Inflammatory macrophage treated with lipopolysaccharide for 4 hours (primary cell): ENCODE measurements at regions not wholly inside any gene's neighbourhood (a gene's known extent, or its start where the extent isn't known, plus 50 kb on each side); places are given as distances from the start of the nearest gene placed in this dataset.

Source experiments
- DNase-seq: peaks from one replicate; pipeline ENCODE4 v3.0.0-alpha.2; 2020

DNA sequence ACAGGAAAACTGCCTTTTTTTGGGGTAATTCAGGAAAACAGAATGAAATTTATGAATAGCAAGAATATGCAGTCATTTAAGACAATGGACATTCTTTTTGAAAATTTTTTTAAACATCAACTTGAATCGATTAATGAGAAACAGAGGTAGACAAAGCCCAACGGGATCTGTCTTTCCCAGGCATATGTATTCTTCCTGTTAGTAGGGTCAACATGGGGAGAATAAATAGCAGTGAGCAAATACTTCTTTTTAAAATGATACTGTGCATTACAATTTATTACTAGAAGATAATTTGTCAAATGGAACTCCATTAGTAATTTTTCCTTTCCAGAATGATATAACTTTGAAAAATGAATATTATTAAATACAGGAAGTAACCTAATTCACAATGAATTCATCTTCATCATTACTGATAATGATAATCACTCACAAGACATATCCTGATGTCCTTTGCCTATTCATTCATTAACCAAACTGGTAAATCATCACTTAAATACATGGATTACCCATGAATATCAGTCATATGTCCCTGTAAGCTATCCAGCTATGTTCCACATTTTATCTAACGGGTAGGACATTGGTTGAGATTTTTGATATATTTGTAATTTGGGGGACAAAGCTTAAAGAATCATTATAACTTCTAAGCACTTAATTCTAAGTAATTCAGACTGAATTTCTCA is 209.2 kb upstream of the CDIN1 start:
- DNase-seq: no peak

DNA sequence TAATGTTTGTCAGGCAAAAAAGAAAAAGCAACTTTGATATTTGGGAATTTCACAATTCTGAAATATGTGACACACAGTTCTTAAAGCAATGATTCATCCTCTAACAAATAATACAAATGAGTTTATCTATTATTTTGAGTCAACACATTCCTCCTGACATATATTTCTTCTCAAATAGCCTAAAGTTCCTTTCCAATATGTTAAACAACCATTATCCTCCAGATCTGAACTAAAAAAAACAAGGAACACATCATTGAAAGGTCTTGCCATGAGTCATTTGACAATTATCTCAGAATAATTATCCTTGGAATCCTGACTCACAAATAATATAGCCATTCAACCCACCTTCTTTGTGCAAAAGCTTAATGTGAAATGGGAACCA is 208.7 kb upstream of the CDIN1 start:
- DNase-seq: no peak

DNA sequence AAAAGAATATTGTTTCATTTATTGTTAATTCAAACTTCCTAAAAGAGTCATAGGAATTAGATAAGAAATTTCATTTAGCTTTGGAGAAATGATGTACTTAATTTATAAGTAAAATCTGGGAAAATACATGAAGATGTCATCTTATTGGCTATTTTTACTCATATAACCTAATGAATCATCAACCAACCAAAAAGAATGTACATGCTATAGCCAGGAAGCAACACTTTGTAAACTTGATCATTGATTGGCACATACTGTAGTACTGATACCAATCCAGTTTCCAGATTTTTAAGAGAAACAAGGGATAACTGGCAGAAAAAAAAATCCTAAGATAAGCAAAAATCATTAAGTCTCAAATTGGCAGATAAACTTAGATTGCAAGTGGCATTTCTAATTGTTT is 207.9 kb upstream of the CDIN1 start:
- no peak for DNase-seq

DNA sequence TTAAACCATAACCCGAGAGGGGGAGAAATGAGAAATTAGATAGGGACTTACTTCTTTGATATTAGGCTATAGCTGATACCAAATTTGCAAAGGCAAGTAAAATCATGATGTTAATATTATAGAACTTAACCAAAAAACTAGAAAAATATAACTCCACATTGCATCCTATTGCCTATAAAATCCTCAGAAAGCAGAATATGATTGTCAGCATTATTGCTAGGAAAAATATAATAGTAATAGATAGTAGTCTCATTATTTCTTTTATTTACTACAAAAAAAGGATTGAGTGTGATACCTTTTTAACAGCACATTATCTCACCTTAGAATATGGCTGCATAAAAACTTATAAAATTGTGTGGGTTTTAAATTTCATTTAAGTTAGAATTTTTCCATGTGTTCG is 206.5 kb upstream of the CDIN1 start:
- DNase-seq: no peak

DNA sequence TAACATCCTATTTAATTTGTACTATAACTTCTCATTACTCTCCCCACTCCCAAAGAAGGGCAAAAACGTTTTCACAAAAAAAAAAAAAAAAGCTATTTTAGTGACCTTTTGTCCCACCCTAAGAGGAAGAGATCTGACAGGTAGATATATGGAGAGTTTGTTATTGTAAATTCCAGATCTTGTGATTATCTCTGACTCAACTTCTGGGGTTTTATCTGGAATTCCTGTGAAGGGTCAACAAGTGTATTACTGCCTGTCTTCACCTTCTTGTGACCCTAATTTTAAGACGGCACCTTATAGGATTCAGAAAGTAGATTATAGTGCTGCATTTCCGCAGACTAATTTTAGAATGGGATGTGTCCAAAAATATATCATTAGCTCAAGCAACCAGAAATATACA is 205.9 kb upstream of the CDIN1 start:
- DNase-seq: no peak

GRCh38 chr15:36389107-36389506 is 190.3 kb upstream of the CDIN1 start:
- DNase-seq: no peak

DNA sequence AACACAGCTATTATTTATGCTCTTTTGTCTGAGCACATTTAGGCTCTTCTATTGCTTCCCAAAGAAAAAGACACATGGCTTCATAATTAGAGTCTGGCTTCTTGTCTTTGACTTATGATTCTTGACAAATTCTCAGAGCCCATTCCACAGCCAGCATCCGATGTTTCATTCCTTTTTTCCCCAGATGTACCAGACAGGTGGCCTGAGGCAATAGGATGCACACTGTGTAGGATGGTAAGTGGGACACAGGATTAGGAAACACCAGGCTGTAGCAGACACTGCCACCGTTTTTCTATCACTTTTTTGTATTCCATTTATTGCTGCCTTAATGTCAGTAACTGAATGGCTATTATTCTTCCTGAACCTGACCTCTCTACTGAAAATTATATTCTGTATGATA is 188.9 kb upstream of the CDIN1 start:
- no peak for DNase-seq

DNA sequence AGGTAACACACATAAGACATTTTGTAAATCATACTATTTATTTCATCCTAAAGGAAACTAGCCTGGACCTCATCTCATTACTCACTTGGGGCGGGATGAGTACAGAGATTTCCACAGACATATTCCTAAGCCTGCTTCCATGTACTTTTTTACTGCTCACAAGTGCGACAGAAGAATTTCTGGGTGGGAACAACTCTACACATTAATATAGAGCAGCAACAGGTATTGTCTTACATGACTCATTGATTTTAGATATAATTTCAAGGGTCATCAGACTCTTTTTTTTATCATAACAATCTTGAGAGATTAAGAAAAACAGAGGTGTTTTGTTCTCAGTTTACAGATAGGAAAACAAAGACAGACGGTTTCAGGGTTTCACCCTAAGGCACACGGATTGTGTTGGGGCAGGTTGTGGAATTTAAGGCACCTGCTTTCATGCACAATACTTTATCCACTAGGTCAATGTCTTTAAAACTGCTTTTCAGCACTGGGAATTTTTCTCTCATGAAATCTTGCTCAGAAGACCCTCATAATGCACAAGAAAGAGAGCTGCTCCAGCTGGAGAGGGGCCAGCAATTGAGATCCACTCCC is 186.7 kb upstream of the CDIN1 start:
- DNase-seq: no peak

DNA sequence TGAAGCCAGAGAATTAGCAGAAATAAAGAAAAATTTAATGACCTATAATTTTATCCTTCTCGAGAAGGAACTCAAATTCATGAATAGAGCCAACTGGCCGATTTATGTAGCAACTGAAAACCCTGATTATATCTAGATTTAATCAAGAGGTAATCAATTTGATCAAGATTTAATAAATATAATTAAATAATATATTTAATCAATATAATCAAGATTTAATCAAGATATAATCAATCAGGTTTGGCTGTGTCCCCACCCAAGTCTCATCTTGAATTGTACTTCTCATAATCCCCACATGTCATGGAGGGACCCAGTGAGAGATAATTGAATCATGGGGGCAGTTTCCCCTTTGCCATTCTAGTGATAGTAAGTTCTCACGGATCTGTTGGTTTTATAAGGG is 181.2 kb upstream of the CDIN1 start:
- DNase-seq: no peak

DNA sequence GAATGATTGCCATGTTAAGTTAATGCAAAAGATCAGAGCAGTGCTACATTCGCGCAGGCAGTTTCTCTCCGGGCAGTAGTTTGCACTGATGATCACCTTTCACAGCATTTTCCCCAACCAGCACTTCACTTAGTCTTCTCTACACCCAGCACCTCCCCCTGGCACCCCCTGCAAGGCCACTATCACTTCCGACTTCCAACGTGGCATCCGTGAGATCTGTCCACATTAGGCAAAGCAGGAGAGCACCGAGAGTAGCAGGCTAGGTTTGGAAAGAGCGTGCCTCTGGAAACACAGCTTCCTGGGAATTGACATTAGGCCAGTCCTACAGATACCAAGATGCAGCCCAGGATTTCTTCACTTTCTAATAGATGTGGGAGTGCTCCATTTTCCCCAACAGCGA is 180.2 kb upstream of the CDIN1 start:
- no peak for DNase-seq

GRCh38 chr15:36400936-36401585 is 178.4 kb upstream of the CDIN1 start:
- DNase-seq: no peak

- no peak for DNase-seq
Measured at GRCh38 chr15:36401586-36401966, 177.8 kb upstream of the CDIN1 start.

DNA sequence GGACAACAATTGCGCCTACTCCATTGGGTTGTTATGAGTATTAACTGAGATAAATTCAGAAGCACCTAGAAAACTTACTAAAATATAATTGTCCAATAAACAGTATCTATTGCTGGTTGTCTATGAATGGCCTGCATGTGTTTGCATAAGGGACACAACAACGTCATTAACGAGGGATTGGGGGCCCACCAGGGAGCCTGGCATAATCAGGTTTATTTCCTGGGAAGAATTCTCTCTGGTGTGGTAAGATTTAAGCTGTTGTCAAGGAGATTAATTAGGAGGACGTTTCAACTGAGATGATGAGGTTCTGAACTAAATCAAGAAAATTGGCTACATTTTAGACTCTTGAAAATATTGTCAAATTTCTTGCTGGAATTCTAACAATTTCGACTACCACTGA is 176.1 kb upstream of the CDIN1 start:
- no peak for DNase-seq

GRCh38 chr15:36406366-36406765 is 173.1 kb upstream of the CDIN1 start:
- DNase-seq: no peak

- DNase-seq: no peak
Measured at GRCh38 chr15:36406911-36407310, 172.5 kb upstream of the CDIN1 start.

DNA sequence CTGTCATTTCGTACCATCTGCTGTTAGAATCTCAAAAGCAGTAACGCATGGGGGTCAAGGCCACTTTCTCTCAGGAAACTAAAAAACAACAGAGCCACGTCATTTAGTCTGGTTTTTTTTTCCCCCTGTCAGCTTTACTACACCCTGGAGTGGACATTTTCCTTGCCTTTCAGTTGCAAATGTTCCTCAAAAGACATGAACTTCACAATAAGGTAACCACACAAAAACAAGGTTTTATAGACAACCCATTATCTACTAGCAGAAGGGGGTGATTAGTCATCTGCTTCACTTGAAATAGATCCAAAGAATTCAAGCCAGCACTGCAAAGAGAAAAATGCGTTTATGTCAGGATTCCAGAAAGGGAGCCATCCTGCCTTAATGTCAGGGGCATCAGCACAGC is 171.8 kb upstream of the CDIN1 start:
- no peak for DNase-seq

GRCh38 chr15:36409819-36410218 is 169.6 kb upstream of the CDIN1 start:
- DNase-seq: no peak

GRCh38 chr15:36414670-36415069 is 164.8 kb upstream of the CDIN1 start:
- DNase-seq: no peak

DNA sequence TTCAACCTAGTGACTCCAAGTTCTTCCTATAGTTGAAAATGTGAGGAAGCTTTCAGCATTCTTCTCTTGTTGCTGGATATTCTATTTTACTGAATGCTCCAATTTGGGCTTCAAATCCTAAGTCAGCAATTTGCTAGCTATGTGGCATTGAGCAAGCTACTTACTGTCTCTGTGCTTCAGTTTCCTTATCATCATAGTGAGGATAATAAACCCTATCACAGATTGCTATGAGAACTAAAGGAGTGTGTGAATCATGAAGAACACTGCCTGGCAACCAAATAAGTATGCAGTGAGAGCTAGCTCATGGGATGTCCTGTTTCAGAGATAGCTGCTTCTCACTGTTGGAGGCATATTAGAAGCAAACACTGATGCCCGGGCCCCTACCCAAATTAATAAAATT is 163.8 kb upstream of the CDIN1 start:
- no peak for DNase-seq

- DNase-seq: no peak
Measured at GRCh38 chr15:36422631-36423030, 156.8 kb upstream of the CDIN1 start.

DNA sequence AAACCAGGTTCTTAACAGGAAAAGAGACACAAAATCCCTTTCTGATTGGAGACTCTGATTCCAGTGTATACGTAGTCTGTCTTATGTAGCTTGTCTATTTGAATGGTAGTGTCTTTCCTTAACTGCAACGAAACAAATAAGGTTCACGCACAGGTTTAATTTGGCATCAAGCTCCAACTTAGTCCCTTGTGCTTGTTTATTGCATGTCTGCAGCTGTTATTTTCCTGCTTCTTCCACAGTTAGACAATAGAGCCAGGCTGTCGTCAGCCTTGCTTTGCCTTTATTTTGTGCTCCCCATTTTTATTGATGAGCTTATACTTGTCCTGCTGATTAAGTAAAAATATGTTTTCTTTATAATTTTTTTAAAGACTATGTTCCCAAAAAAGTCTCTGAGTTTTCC is 152.7 kb upstream of the CDIN1 start:
- no peak for DNase-seq

- DNase-seq: no peak
Measured at GRCh38 chr15:36428102-36428845, 151.2 kb upstream of the CDIN1 start.

DNA sequence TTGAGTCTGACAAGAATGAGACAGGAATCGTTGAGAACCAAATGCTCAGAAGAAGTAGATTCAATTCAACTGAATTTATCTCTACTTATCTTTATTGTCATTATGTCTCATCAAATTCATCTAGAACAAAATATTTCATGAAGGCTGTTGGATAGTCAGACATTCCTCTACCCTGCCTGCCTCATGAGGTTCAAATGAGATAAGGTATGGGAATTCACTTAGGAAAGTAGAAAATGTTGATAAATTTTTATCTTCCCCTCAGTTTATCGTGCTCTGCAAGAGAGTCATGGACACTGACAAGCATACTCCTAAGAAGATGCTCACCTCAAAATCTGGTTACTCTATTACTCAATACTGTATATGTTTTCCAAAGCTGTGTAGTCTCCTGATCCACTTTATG is 149.7 kb upstream of the CDIN1 start:
- no peak for DNase-seq

DNA sequence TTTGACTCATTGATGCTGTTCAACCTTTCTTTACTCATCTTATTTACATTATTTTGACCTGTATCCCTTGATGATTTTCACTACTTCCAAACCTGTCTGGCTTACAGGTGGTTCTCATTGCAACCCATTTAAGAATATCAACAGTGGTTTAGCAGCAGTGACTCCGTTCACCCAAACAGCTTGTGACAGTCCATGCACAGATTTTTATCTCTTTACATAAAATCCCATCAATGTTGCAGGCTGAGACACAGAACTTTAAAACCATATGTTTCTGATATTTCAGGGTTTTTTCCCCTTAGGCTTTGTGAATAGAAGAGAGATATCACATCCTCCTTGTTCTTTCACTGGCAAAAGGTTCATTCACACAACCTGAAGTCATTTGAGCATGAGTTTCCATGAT is 149.1 kb upstream of the CDIN1 start:
- DNase-seq: no peak
